Suppressor macrophage treated with lipopolysaccharide for 4 hours (primary cell): ENCODE measurements at regions not wholly inside any gene's neighbourhood (a gene's known extent, or its start where the extent isn't known, plus 50 kb on each side); places are given as distances from the start of the nearest gene placed in this dataset.
"Not testable (repeated sequence)": the region's sequence is repeated elsewhere in the genome, so short reads cannot be mapped to it uniquely, and the experiment has no call there.

ENCODE experiments used
- DNase-seq: peaks from one replicate; pipeline ENCODE4 v3.0.0-alpha.2; 2020

DNA sequence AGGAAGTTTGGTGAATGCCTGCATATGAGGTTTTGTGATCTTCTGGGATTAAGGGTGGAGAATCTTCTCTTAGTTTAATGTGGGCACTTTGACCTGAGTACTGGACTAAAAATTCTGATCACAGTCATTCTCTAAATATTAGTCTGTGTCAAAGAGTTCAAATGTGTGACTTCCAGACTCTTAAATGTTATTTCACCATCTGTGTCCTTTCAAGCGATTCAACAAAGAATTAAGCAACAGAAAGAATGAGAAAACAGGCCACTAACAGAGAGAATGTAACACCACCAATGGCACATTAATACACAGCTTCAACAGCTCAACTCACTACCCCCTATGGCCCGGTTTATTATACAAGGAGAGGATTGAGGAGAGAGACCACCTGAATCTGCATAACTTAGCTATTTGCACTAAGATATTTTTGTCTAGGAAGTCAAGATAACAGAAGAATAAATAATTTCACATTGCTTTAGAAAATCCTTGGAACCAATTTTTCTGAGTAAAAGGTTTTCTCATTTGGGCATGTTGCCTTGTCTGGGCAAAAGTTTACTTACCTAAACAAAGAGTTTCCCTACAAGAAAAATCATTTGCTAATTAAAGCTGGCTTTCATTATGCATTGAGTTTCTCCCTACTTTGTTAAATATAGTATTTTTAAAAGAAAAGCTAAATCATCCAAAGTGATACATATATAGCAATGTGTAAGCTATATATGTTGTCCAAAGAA is 1313.7 kb downstream of the NCAM2 start:
- no peak for DNase-seq

- DNase-seq: no peak
Observed at GRCh38 chr21:22314963-22315362, 1316.8 kb downstream of the NCAM2 start.

- DNase-seq: no peak
Observed at GRCh38 chr21:22319435-22319834, 1321.2 kb downstream of the NCAM2 start.

DNA sequence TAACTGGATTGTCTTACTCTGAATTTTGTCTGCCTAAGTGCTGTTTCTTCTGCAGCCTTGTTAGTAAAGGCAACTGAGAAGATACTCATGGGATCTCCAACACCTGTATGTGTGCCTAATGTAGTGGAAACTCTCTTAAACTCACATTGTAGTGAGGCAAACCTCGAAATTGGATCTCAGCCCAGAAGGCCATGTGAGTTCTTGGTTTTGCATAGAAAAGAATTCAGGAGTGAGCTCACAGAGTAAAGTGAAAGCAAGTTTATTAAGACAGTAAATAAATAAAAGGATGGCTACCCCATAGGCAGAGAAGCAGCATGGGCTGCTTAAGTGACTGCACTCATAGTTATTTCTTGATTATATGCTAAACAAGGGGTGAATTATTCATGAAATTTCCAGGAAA is 1344.7 kb downstream of the NCAM2 start:
- no peak for DNase-seq

- no peak for DNase-seq
Observed at GRCh38 chr21:22343303-22343702, 1345.1 kb downstream of the NCAM2 start.

DNA sequence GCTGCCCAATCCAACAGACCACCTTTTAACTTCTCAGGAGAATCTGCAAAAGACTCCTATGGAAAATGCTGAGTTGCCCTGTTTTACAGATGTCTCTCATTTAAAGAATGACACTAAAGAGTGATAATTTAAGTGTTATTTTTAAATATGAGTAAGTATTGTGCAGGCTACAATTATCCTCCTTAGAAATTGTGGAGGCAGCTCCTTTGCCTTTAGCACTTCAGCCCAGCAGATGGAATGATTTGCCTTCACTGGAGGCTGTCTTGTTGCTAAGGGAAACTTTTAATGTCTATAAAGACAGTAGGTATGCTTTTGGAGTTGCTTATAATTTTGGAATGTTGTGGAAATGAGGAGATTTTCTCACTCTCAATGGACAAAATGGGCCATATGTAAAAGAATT is 1345.5 kb downstream of the NCAM2 start:
- no peak for DNase-seq

- no peak for DNase-seq
Observed at GRCh38 chr21:22345624-22346023, 1347.4 kb downstream of the NCAM2 start.

- DNase-seq: no peak
Observed at GRCh38 chr21:22346576-22346975, 1348.4 kb downstream of the NCAM2 start.

GRCh38 chr21:22351076-22351475 is 1352.9 kb downstream of the NCAM2 start:
- DNase-seq: no peak

GRCh38 chr21:22352088-22352487 is 1353.9 kb downstream of the NCAM2 start:
- no peak for DNase-seq

DNA sequence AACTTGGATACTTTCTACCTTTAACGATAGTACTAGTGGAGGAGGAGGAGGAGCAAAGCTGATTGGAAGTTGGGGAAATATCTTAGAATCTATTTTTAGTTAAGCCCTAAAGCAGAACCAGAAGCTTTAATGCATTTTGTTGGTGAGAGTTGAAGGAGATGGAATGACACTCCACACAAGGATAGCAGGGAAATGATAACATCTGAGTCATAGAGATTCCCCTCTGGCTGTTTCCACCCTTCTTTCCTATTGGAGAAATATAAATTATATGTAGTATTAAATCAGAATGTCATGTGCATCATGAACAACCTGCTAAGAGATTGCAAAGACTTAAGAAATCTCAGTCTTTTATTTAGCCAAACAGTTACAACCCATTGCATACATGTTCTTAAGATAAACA is 1357.7 kb downstream of the NCAM2 start:
- no peak for DNase-seq

DNA sequence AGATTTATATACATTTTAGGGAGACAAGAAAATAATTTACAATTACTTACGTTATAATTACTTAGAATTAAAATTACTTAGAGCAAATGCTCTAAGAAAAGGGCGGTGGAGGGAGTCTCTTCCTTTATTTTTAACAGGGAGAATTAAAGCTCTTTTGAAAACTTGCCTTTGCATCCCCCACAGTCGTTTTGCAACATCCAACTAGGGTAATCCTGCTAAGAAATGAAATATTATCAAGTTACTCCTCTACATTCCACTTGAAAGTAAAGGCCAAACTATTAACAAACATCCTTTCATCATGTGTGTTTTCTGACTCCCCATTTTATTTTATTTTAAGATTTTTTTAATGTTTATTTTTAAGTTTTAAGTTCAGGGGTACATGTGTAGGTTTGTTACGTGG is 1358.5 kb downstream of the NCAM2 start:
- no peak for DNase-seq

DNA sequence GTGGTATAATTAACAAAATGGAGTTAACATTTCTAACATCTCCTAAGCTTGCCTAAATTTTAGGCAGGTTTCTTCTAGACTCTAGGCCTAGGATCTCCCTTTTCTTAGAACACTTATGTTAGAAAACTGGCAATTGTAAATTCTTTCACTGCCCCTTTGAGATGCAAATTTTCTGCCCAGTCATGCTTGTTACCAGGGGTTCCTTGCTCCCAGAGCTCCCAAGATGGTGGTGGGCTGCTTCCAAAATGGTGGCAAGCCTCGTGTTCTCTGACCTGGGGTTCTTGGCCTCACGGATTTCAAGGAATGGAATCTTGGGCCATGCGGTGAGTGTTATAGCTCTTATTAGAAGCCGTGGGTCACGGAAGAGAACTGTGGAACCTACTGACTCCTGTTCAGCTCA is 1361.4 kb downstream of the NCAM2 start:
- not testable (repeated sequence) for DNase-seq

DNA sequence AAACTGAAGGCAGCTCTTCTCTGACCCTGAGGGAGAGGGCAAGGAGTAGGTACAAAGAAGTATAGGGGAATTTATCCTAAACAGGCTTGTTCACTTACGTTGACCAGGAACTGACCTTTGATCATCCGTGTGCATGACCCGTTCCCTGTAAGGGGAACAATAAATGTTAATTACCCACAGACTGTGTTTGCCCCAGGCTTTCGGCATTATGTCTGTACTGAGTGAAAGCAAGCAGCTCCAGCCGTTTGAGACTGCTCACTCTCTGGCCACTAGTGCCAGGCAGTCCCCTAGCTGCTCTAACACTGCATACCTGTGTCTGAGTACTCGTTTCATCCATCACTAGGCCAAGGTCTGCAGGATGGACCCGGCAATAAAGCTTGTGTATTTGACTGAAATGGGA is 1365.3 kb downstream of the NCAM2 start:
- DNase-seq: no peak

GRCh38 chr21:22364163-22364562 is 1366.0 kb downstream of the NCAM2 start:
- DNase-seq: no peak

GRCh38 chr21:22374218-22374969 is 1376.2 kb downstream of the NCAM2 start:
- DNase-seq: no peak

DNA sequence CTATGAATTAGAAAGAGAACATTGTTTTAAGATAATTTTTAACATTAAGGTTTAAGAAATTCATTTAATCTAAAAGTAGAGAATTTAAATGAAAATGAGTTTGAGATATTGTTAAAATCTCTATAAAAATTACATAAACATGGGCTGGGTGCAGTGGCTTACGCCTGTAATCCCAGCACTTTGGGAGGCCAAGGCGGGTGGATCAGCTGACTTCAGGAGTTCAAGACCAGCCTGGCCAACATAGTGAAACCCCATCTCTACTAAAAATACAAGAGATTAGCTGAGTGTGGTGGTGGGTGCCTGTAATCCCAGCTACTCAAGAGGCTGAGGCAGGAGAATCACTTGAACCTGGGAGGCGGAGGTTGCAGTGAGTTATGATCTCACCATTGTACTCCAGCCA is 1379.6 kb downstream of the NCAM2 start:
- not testable (repeated sequence) for DNase-seq

- DNase-seq: no peak
Observed at GRCh38 chr21:22393324-22393723, 1395.1 kb downstream of the NCAM2 start.

DNA sequence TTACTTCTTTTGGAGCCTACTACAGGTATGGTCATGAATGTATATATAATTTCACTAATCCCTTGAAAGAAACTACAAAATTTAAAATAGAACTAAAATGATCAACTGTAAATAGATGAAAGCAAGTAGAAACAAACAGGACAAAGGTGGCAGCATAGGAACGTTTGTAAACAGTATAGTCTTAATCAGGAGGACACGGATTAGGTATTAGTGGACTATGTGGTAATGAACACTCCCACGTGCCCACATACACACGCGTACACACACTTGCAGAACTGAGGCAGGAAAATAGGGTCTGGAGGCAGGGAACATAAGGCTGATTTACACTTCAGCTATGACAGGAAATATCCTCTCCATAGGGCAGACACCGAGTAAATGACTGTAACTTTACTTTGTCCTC is 1397.8 kb downstream of the NCAM2 start:
- no peak for DNase-seq

- no peak for DNase-seq
Observed at GRCh38 chr21:22399681-22400514, 1401.7 kb downstream of the NCAM2 start.

- DNase-seq: no peak
Observed at GRCh38 chr21:22409571-22409970, 1411.4 kb downstream of the NCAM2 start.

GRCh38 chr21:22416555-22416954 is 1418.3 kb downstream of the NCAM2 start:
- no peak for DNase-seq

DNA sequence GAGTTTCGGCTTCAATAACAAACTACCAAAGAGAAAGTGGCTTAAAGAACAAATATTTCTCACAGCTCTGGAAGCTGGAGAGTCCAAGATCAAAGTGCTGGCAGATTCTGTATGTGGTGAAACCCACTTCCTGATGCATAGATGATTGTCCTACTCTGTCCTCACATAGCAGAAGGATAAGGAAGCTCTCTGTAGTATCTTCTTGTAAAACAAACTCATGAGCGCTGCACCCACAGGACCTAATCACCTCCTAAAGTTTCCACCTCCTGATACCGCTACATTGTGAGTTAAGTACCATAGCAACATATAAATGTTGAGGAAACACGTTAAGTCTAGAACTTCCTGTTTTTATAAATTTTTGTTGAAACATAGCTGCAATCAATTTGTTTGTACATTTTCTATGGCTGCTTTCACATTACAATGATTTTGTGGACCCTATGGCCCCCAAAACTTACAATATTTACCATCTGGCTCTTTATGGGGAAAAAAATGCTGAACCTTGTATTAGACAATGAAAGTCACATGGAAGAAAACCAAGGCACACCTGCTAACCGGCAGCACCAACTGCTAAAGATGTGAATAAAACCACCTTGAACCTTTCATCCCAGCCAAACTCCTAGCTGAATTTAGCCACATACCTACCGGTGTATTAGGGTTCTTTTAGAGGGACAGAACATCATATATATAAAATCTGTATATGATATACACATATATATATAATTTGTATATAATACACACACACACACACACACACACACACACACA is 1423.4 kb downstream of the NCAM2 start:
- DNase-seq: no peak
